Heart left ventricle (tissue), 16 donors: ENCODE measurements at regions not wholly inside any gene's neighbourhood (a gene's known extent, or its start where the extent isn't known, plus 50 kb on each side); places are given as distances from the start of the nearest gene placed in this dataset.
"Not testable (repeated sequence)": the region's sequence is repeated elsewhere in the genome, so short reads cannot be mapped to it uniquely, and the experiment has no call there.

Experiments
- ATAC-seq, 4 donors: fragments of 200-7000 bp; cut with Tn5 transposase; one replicate each; pipeline ENCODE4 v1.9.1; 2020 to 2022; ENCODE audit warnings: moderate library complexity in 4 of 4, mild to moderate bottlenecking in 3 of 4, moderate number of reproducible peaks in 1 of 4
- DNase-seq, 5 donors: peaks; one replicate each; pipeline ENCODE4 v3.0.0-alpha.2; 2020
- H3K27ac ChIP-seq, 12 donors: fragments of 200-600 bp; sonication (generic) in 4 of 12; one replicate each; pipeline versions ENCODE4 v1.5.0 to v1.8.0; 2016 to 2022; ENCODE audit warnings: mild to moderate bottlenecking in 2 of 12
- H3K27me3 ChIP-seq, 9 donors: fragments of 200-600 bp; sonication (generic) in 2 of 9; one replicate each; pipeline versions ENCODE4 v1.5.1 to v1.8.0; 2016 to 2022; ENCODE audit warnings: mild to moderate bottlenecking in 3 of 9
- H3K36me3 ChIP-seq, 9 donors: fragments of 200-600 bp; sonication (generic) in 2 of 9; one replicate each; pipeline versions ENCODE4 v1.5.0 to v1.8.0; 2018 to 2022; ENCODE audit warnings: mild to moderate bottlenecking in 2 of 9
- H3K4me1 ChIP-seq, 12 donors: fragments of 200-600 bp; sonication (generic) in 4 of 12; one replicate each; pipeline versions ENCODE4 v1.5.0 to v1.8.0; 2016 to 2022; ENCODE audit warnings: mild to moderate bottlenecking in 3 of 12
- H3K4me3 ChIP-seq, 12 donors: fragments of 200-600 bp; sonication (generic) in 4 of 12; one replicate each; pipeline versions ENCODE4 v1.5.0 to v1.8.0; 2017 to 2022; ENCODE audit warnings: mild to moderate bottlenecking in 9 of 12, moderate library complexity in 4 of 12
- H3K9me3 ChIP-seq, 12 donors: fragments of 200-600 bp; sonication (generic) in 4 of 12; one replicate each; pipeline versions ENCODE4 v1.5.0 to v1.8.0; 2016 to 2022; ENCODE audit warnings: mild to moderate bottlenecking in 1 of 12
- CTCF ChIP-seq, 12 donors: fragments of 200-600 bp; sonication (generic) in 4 of 12; IDR thresholded peaks; one replicate each; pipeline versions ENCODE4 v1.5.0 to v1.8.0; 2018 to 2022; ENCODE audit warnings: antibody characterized with exemption in 12 of 12, mild to moderate bottlenecking in 5 of 12
- POLR2A ChIP-seq, 2 donors: fragments of 450-650 bp; IDR thresholded peaks; one replicate each; pipeline ENCODE4 v1.6.1; 2017; ENCODE audit warnings: antibody characterized with exemption in 2 of 2, mild to moderate bottlenecking in 2 of 2, moderate library complexity in 2 of 2
- WGBS, 4 donors: extraction: QIAGEN DNeasy Blood & Tissue Kit in 2 of 4; methylation state at CpG; one replicate each; pipeline versions ENCODE4 v1.1.5 to v1.1.7; 2013 to 2018; 5-methylcytosine and 5-hydroxymethylcytosine counted together
- intact Hi-C, 10 donors: fragments of 100-400 bp; cut with DNase I; formaldehyde crosslinking; loops; one replicate each; pipeline versions ENCODE4 v1.11.1 to v1.14.2; 2022
- donor health status: ischemic (EF 13 %, LVEDD 7.1; RV severe dilation, severe dysfunction).
- donor health status: healthy with polysubstance abuse.
- donor health status: DM: no; HTN: yes; CAD: no.
- donor health status: DM: no; HTN: no; CAD: no.
- donor health status: ischemic (EF 25% LVEDD 6.9; RV normal size, moderate dysfunction).
- donor health status: ischemic (EF 25% LVEDD 5.7; RV mildly dilated, moderate dysfunction).
- donor health status: healthy.
- donor health status: DM: yes; HTN: yes; CAD: no.
- donor health status: ischemic (EF 35%, LVEDD 5.7; RV mildly dilated, moderate dysfunction).
- donor health status: nonischemic (EF 11% LVEDD 7.7; RV severe dilation, severe dysfunction).
- donor health status: DM: yes; HTN: yes; CAD: no.
- donor health status: PGD.
- donor health status: ischemic (EF 29% LVEDD 5.4; RV normal size, mild dysfunction).
- donor health status: nonischemic (EF 23%, LVEDD 6.1; RV moderate dilation, normal function).

GRCh38 chr3:144497452-144497851 is 525.8 kb downstream of the DIPK2A start:
- Histone ChIP-seq H3K27me3 (no peaks in the 10 kb centered on the region), H3K27ac (no peak overlapping the region), H3K36me3 (no peaks in the 10 kb centered on the region), H3K4me3 (no peak overlapping the region), H3K9me3 (peaks cover 0 to 7% (median 0%) of the 10 kb centered on the region in 12 donors), H3K4me1 (no peaks in the 10 kb centered on the region)
- TF ChIP-seq CTCF (IDR thresholded peaks at IDR 0.05) (no peak), POLR2A (IDR thresholded peaks at IDR 0.05) (no peak)
- intact Hi-C loops: loop anchor here in 1 of 10 donors (5.0 kb wide), 1 partner anchor 70 kb away; no protein-coding TSS in a partner anchor
- 93 to 96% (median 95%) methylated on average over 2 of the region's 2 CpGs for WGBS, 4 donors
- no peak for ATAC-seq
- no peak for DNase-seq

- ATAC-seq: no peak
- 29 to 51% (median 34%) methylated on average over 2 of the region's 2 CpGs for WGBS, 4 donors
These were observed 527.6 kb downstream of the DIPK2A start for GRCh38 chr3:144499001-144499930.

GRCh38 chr3:144501467-144501866 is 529.8 kb downstream of the DIPK2A start:
- ATAC-seq (no peak), DNase-seq (no peak)
- no peak overlapping the region for H3K4me3 ChIP-seq
- H3K27me3 ChIP-seq: no peaks in the 10 kb centered on the region
- 69 to 81% (median 73%) methylated on average over 1 of the region's 1 CpG for whole genome bisulfite sequencing, 4 donors
- no peak overlapping the region for H3K27ac ChIP-seq
- no peaks in the 10 kb centered on the region for H3K9me3 ChIP-seq
- no peaks in the 10 kb centered on the region for H3K36me3 ChIP-seq
- intact Hi-C loops: no loop called here
- no peaks in the 10 kb centered on the region for H3K4me1 ChIP-seq
- TF ChIP-seq POLR2A (IDR thresholded peaks at IDR 0.05) (no peak), CTCF (IDR thresholded peaks at IDR 0.05) (no peak)

More at GRCh38 chr3:144499001-144499930, 527.6 kb downstream of the DIPK2A start:
- Histone ChIP-seq H3K27ac (no peak overlapping the region), H3K4me1 (no peaks in the 10 kb centered on the region), H3K27me3 (no peaks in the 10 kb centered on the region), H3K4me3 (no peak overlapping the region), H3K9me3 (peaks cover 0 to 6% (median 0%) of the 10 kb centered on the region in 12 donors), H3K36me3 (no peaks in the 10 kb centered on the region)
- DNase-seq: no peak
- intact Hi-C loops: loop anchor here in 1 of 10 donors (5.0 kb wide), 1 partner anchor 68 kb away; no protein-coding TSS in a partner anchor
- TF ChIP-seq CTCF (IDR thresholded peaks at IDR 0.05): no peak
- TF ChIP-seq POLR2A (IDR thresholded peaks at IDR 0.05): no peak

GRCh38 chr3:144502402-144502801 is 530.8 kb downstream of the DIPK2A start:
- H3K4me1 ChIP-seq: no peaks in the 10 kb centered on the region
- DNase-seq: no peak
- H3K4me3 ChIP-seq: no peak overlapping the region
- H3K9me3 ChIP-seq: no peaks in the 10 kb centered on the region
- no peak overlapping the region for H3K27ac ChIP-seq
- TF ChIP-seq CTCF (IDR thresholded peaks at IDR 0.05): no peak
- TF ChIP-seq POLR2A (IDR thresholded peaks at IDR 0.05): no peak
- H3K27me3 ChIP-seq: no peaks in the 10 kb centered on the region
- H3K36me3 ChIP-seq: no peaks in the 10 kb centered on the region
- intact Hi-C loops: no loop called here
- ATAC-seq: no peak
- WGBS, 4 donors: 78 to 98% (median 84%) methylated on average over 4 of the region's 4 CpGs

- intact Hi-C loops, H3K27me3 ChIP-seq, H3K4me3 ChIP-seq, H3K4me1 ChIP-seq, H3K9me3 ChIP-seq, DNase-seq, ATAC-seq, H3K36me3 ChIP-seq, H3K27ac ChIP-seq: not testable (repeated sequence)
- 60 to 81% (median 80%) methylated on average over 4 of the region's 4 CpGs for WGBS, 4 donors
These were observed 534.8 kb downstream of the DIPK2A start for GRCh38 chr3:144506375-144506774.
